ENCODE measurements at regions not wholly inside any gene's neighbourhood (a gene's known extent, or its start where the extent isn't known, plus 50 kb on each side); places are given as distances from the start of the nearest gene placed in this dataset.
"Not testable (repeated sequence)": the region's sequence is repeated elsewhere in the genome, so short reads cannot be mapped to it uniquely, and the experiment has no call there.

DNA sequence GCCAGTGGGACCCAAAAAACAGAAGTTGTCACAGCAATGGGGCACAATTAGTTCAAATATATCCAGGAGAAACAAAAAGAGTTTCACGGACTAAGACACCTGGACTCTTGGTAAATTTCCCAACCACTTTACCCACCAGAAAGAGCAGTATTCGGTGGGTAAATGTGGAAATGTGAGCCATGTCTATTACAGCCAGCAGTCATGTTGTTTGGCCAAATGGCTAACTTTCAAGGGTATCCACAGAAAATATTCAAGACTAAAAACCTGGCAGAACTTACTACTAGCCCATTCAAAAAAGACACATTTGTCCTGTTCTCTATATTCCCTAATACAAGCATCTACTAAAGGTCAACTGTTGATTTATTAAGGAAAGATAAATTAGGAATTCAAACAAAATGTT lies 1296.0 kb upstream of the NXPH2 start:
- no peaks in the 10 kb centered on the region for H3K4me1 ChIP-seq (ENCODE audit: insufficient read depth, low read length)
- no peaks in the 10 kb centered on the region for H3K9me3 ChIP-seq (ENCODE audit: control insufficient read depth, low read depth, low read length)
- Mint-ChIP-seq H3K4me3 (no peak overlapping the region), H3K9me3 (peaks cover 6 to 7% of the 10 kb centered on the region in 2 experiments; a peak in 3 of 5 replicates), H3K27me3 (ENCODE audit: low read depth) (no peaks in the 10 kb centered on the region), H3K36me3 (ENCODE audit: insufficient read depth in 1 of 3, low read depth in 3 of 3) (peaks cover 2 to 8% (median 7%) of the 10 kb centered on the region in 3 experiments; a peak in 3 of 7 replicates), H3K27ac (no peak overlapping the region), H3K4me1 (no peaks in the 10 kb centered on the region)
- H3K79me2 ChIP-seq (ENCODE audit: insufficient read depth, low read length) = no peaks in the 10 kb centered on the region
- no peaks in the 10 kb centered on the region for H3K79me1 ChIP-seq (ENCODE audit: insufficient read depth, low read depth, low read length, poor library complexity, severe bottlenecking)
- no peak overlapping the region for H2BK5ac ChIP-seq (ENCODE audit: insufficient read length, low read length)
- no peak overlapping the region for H2BK20ac ChIP-seq (ENCODE audit: low read depth, low read length, poor library complexity, severe bottlenecking)
- no peak overlapping the region for H3K56ac ChIP-seq (ENCODE audit: insufficient read length, low read depth, low read length)
- no peak overlapping the region for H3K4me2 ChIP-seq (ENCODE audit: insufficient read depth, insufficient read length, low read length)
- H3K23me2 ChIP-seq (ENCODE audit: insufficient read length, low read depth, low read length, poor library complexity, severe bottlenecking) = no peaks in the 10 kb centered on the region
- H3K9ac ChIP-seq (ENCODE audit: extremely low read depth, insufficient read length, low read length) = no peak overlapping the region
- TF ChIP-seq, protein P1, sequence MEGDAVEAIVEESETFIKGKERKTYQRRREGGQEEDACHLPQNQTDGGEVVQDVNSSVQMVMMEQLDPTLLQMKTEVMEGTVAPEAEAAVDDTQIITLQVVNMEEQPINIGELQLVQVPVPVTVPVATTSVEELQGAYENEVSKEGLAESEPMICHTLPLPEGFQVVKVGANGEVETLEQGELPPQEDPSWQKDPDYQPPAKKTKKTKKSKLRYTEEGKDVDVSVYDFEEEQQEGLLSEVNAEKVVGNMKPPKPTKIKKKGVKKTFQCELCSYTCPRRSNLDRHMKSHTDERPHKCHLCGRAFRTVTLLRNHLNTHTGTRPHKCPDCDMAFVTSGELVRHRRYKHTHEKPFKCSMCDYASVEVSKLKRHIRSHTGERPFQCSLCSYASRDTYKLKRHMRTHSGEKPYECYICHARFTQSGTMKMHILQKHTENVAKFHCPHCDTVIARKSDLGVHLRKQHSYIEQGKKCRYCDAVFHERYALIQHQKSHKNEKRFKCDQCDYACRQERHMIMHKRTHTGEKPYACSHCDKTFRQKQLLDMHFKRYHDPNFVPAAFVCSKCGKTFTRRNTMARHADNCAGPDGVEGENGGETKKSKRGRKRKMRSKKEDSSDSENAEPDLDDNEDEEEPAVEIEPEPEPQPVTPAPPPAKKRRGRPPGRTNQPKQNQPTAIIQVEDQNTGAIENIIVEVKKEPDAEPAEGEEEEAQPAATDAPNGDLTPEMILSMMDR (conservative IDR thresholded peaks at IDR 0.05) = no peak
- no peak overlapping the region for H3K27ac ChIP-seq (ENCODE audit: insufficient read length, low read depth, low read length)
- H3K27me3 ChIP-seq (ENCODE audit: insufficient read depth, low read length) = no peaks in the 10 kb centered on the region
- no peaks in the 10 kb centered on the region for H4K20me1 ChIP-seq (ENCODE audit: control insufficient read depth, insufficient read depth, insufficient read length)
- no peak overlapping the region for H4K91ac ChIP-seq (ENCODE audit: insufficient read length, low read depth, low read length)
- no peak overlapping the region for H4K5ac ChIP-seq (ENCODE audit: insufficient read length, low read depth, low read length)
- H3K4ac ChIP-seq (ENCODE audit: low read depth, low read length) = no peak overlapping the region
- no peak overlapping the region for H3K23ac ChIP-seq (ENCODE audit: insufficient read length, low read depth, low read length)
- H3T11ph ChIP-seq (ENCODE audit: low read length) = no peak overlapping the region
- WGBS (ENCODE audit: extremely low coverage, insufficient read length, low lambda C conversion rate) = no CpG with 5 or more reads among the region's 2 CpGs
- H2BK15ac ChIP-seq (ENCODE audit: low read depth, low read length) = no peak overlapping the region
- H2BK12ac ChIP-seq (ENCODE audit: insufficient read length, low read depth, low read length) = no peak overlapping the region
- H2AK5ac ChIP-seq (ENCODE audit: insufficient read length, low read length) = no peak overlapping the region
- DNase-seq = no peak
- H4K8ac ChIP-seq (replicated peaks; ENCODE audit: insufficient read length, low read depth, low read length) = no peak overlapping the region
- H2BK120ac ChIP-seq (ENCODE audit: low read depth, low read length, poor library complexity, severe bottlenecking) = no peak overlapping the region
- H3K14ac ChIP-seq (ENCODE audit: insufficient read depth, low read length) = no peak overlapping the region
- no peak overlapping the region for H3K18ac ChIP-seq (ENCODE audit: insufficient read length, low read depth, low read length)
- no peak overlapping the region for H2AFZ ChIP-seq (ENCODE audit: low read length)

DNA sequence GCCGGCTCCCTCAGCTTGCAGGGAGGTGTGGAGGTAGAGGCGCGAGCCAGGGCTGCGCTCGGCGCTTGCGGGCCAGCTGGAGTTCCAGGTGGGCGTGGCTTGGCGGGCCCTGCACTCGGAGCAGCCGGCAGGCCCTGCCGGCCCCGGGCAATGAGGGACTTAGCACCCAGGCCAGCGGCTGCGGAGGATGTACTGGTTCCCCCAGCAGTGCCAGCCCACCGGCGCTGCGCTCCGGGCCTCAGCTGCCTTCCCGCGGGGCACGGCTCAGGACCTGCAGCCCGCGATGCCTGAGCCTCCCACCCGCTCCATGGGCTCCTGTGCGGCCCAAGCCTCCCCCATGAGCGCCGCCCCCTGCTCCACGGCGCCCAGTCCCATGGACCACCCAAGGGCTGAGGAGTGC lies 1293.6 kb upstream of the NXPH2 start:
- H3K27me3 ChIP-seq (ENCODE audit: insufficient read depth, low read length); H4K20me1 ChIP-seq (ENCODE audit: control insufficient read depth, insufficient read depth, insufficient read length); H3K9me3 ChIP-seq (ENCODE audit: control insufficient read depth, low read depth, low read length); DNase-seq; H4K91ac ChIP-seq (ENCODE audit: insufficient read length, low read depth, low read length); H3K79me2 ChIP-seq (ENCODE audit: insufficient read depth, low read length); H2AFZ ChIP-seq (ENCODE audit: low read length); H3K4me3 Mint-ChIP-seq; H3K36me3 Mint-ChIP-seq (ENCODE audit: insufficient read depth in 1 of 3, low read depth in 3 of 3); H3K23ac ChIP-seq (ENCODE audit: insufficient read length, low read depth, low read length); H3K27me3 Mint-ChIP-seq (ENCODE audit: low read depth); H3K4me1 ChIP-seq (ENCODE audit: insufficient read depth, low read length); H4K5ac ChIP-seq (ENCODE audit: insufficient read length, low read depth, low read length); H4K8ac ChIP-seq (replicated peaks; ENCODE audit: insufficient read length, low read depth, low read length); H2BK20ac ChIP-seq (ENCODE audit: low read depth, low read length, poor library complexity, severe bottlenecking); H3K18ac ChIP-seq (ENCODE audit: insufficient read length, low read depth, low read length); H3K27ac Mint-ChIP-seq; H3T11ph ChIP-seq (ENCODE audit: low read length); H3K23me2 ChIP-seq (ENCODE audit: insufficient read length, low read depth, low read length, poor library complexity, severe bottlenecking); H3K4me2 ChIP-seq (ENCODE audit: insufficient read depth, insufficient read length, low read length); H3K27ac ChIP-seq (ENCODE audit: insufficient read length, low read depth, low read length); H2BK120ac ChIP-seq (ENCODE audit: low read depth, low read length, poor library complexity, severe bottlenecking); H2BK5ac ChIP-seq (ENCODE audit: insufficient read length, low read length); H3K9ac ChIP-seq (ENCODE audit: extremely low read depth, insufficient read length, low read length); H3K4ac ChIP-seq (ENCODE audit: low read depth, low read length); H2BK12ac ChIP-seq (ENCODE audit: insufficient read length, low read depth, low read length); H3K9me3 Mint-ChIP-seq; H3K79me1 ChIP-seq (ENCODE audit: insufficient read depth, low read depth, low read length, poor library complexity, severe bottlenecking); H3K56ac ChIP-seq (ENCODE audit: insufficient read length, low read depth, low read length); H2AK5ac ChIP-seq (ENCODE audit: insufficient read length, low read length); H3K14ac ChIP-seq (ENCODE audit: insufficient read depth, low read length); H3K4me1 Mint-ChIP-seq; H2BK15ac ChIP-seq (ENCODE audit: low read depth, low read length): not testable (repeated sequence)
- no CpG with 5 or more reads among the region's 30 CpGs for WGBS (ENCODE audit: extremely low coverage, insufficient read length, low lambda C conversion rate)
